GM10266 (cell line): ENCODE measurements at regions not wholly inside any gene's neighbourhood (a gene's known extent, or its start where the extent isn't known, plus 50 kb on each side); places are given as distances from the start of the nearest gene placed in this dataset.
"Not testable (repeated sequence)": the region's sequence is repeated elsewhere in the genome, so short reads cannot be mapped to it uniquely, and the experiment has no call there.

Experiments used
- DNase-seq: peaks from one replicate; pipeline ENCODE4 v3.0.0; 2012; ENCODE audit errors: extremely low spot score
- CTCF ChIP-seq: IDR thresholded peaks from 2 replicates; pipeline ENCODE4 v1.5.1; 2012; ENCODE audit warnings: mild to moderate bottlenecking, low read depth; ENCODE audit not compliant: control insufficient read depth, insufficient read depth; ENCODE audit errors: missing control alignments

DNA sequence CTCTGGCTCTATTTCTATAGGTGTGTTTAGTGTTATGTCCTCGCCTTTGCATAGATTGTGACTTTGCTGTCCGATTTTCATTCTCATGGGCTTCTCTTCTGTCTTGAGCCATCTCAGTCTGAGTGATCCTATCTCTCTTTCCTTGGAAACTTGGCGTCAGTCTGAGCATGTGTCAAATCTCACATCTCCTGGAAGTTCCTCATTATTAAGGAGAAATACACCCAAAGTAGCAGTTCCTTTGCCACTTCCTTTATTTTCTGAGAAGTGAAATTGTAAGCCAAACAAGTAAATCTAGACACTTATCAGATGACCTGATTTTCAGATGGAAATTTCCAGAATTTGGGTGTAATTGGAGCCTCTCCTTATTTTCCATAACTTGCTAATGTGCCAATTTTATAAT lies 126.9 kb upstream of the ANKH start:
- DNase-seq: no peak
- no peak for TF ChIP-seq CTCF

DNA sequence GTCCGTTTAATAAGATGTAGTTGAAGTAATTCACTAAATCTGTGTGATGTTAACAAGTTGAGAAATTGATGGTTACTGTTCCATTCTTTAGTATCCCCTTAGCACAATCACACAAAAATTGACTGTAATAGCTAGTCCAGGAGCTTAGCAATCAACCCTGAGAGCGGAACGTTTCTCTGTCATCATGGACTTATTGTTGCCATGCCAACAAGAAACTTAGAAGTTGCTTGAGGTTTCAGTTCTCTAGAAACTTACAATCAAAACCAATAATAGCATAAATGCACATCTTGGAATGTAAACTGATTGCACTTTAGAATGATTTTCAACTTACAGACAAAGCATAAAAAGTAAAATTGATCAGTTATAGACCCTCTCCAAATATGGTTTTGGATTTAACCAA lies 125.4 kb upstream of the ANKH start:
- no peak for TF ChIP-seq CTCF
- peak; percentile 49 for DNase-seq

DNA sequence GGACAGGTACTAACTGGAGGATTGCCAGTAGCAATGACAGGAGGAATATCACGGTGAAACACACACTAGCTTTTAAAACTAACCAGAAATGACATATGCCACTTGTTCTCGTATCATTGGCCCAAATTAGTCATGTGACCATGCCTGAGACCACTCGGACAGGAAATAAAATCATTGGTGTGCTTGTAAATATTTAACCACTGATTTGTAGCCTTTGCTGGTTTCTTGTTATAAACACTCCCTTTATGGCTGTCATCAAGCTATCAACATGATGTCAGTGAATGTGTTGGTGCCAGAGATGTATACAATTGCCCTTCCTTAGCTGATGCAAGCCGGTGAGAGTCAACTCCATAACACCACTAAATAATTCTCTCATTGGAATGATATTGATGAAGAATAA lies 123.7 kb upstream of the ANKH start:
- no peak for DNase-seq

GRCh38 chr5:14993459-14994133 lies 122.0 kb upstream of the ANKH start:
- DNase-seq: not testable (repeated sequence)

More for the DNA sequence above, 123.7 kb upstream of the ANKH start:
- no peak for TF ChIP-seq CTCF

- peak; percentile 54 for DNase-seq
These were observed 121.3 kb upstream of the ANKH start for GRCh38 chr5:14992751-14993458.

GRCh38 chr5:14988223-14988622 lies 116.6 kb upstream of the ANKH start:
- TF ChIP-seq CTCF: no peak
- no peak for DNase-seq

DNA sequence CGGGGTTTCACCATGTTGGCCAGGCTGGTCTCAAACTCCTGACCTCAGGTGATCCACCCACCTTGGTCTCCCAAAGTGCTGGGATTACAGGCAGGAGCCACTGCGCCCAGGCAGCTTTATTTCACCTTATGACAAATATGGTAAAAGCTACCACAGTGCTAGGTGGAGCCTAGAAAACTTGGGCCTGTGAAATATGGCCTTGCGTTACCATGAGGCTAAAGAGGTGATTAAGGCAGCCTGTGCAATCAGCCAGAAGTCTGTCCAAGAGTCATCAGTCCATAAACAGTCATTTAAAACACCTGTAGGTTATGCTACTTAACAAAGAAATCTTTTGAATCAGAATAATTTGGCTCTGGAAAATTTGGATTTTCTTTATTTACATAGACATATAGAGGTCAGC lies 114.8 kb upstream of the ANKH start:
- no peak for DNase-seq
- TF ChIP-seq CTCF: no peak

- no peak for TF ChIP-seq CTCF
- DNase-seq: no peak
These were observed 112.3 kb upstream of the ANKH start for GRCh38 chr5:14983666-14984441.
